H1 (cell line): ENCODE measurements at regions not wholly inside any gene's neighbourhood (a gene's known extent, or its start where the extent isn't known, plus 50 kb on each side); places are given as distances from the start of the nearest gene placed in this dataset.

ENCODE experiments used
- CTCF ChIA-PET: fragments of 300-600 bp; sonication (Branson Sonifier 250); formaldehyde crosslinking; loops from one replicate; lab custom pipeline; 2021; ENCODE audit not compliant: partially characterized antibody; lab: Charles Lee
- POLR2A ChIA-PET: fragments of 300-600 bp; sonication (Branson Sonifier 250); formaldehyde crosslinking; loops from one replicate; lab custom pipeline; 2021; ENCODE audit warnings: inconsistent platforms; ENCODE audit not compliant: partially characterized antibody; lab: Charles Lee
- DNase-seq, 2 experiments: peaks; one replicate each; pipeline versions ENCODE4 v3.0.0 to v3.0.0-alpha.2; 2010 to 2022; ENCODE audit warnings: low spot score in 2 of 2, low read depth in 1 of 2, mixed read lengths in 1 of 2
- FAIRE-seq: peaks from 2 replicates; lab custom pipeline; 2011; peaks lifted over from hg19 to GRCh38; lab: Jason Lieb, UNC
- H2AFZ ChIP-seq: 2 replicates; pipeline ENCODE4 v1.8.1; 2012; ENCODE audit warnings: low read length, inconsistent platforms
- H2AK5ac ChIP-seq: 2 replicates; pipeline ENCODE4 v1.6.1; 2013; ENCODE audit warnings: low read depth, low read length
- H2BK120ac ChIP-seq: replicated peaks from 2 replicates; pipeline ENCODE3; 2013; ENCODE audit warnings: low read depth, low read length, inconsistent platforms
- H2BK12ac ChIP-seq: 2 replicates; pipeline ENCODE4 v1.6.1; 2013; ENCODE audit warnings: low read depth, low read length
- H2BK15ac ChIP-seq: 2 replicates; pipeline ENCODE4 v1.6.1; 2013; ENCODE audit warnings: low read length
- H2BK20ac ChIP-seq: 2 replicates; pipeline ENCODE4 v1.6.1; 2013; ENCODE audit warnings: low read length
- H2BK5ac ChIP-seq: 2 replicates; pipeline ENCODE4 v1.6.1; 2013; ENCODE audit warnings: low read depth, low read length
- H3K14ac ChIP-seq: 2 replicates; pipeline ENCODE4 v1.6.1; 2013; ENCODE audit warnings: inconsistent platforms; ENCODE audit not compliant: insufficient read length
- H3K18ac ChIP-seq: 2 replicates; pipeline ENCODE4 v1.6.1; 2013; ENCODE audit warnings: low read length; ENCODE audit errors: extremely low read depth
- H3K23ac ChIP-seq: 2 replicates; pipeline ENCODE4 v1.6.1; 2013; ENCODE audit warnings: inconsistent platforms; ENCODE audit not compliant: insufficient read length
- H3K23me2 ChIP-seq: 2 replicates; pipeline ENCODE4 v1.6.1; 2013; ENCODE audit warnings: low read depth, low read length
- H3K27ac ChIP-seq: 2 replicates; pipeline ENCODE4 v1.6.1; 2011; ENCODE audit warnings: low read depth, low read length, inconsistent platforms
- H3K27me3 ChIP-seq, 4 experiments: replicated peaks in 1 of 4; 1 replicate in 1 of 4; 2 replicates in 3 of 4; pipeline versions ENCODE4 v1.6.1 to v1.8.1; 2011 to 2013; ENCODE audit warnings: low read length in 3 of 4, mild to moderate bottlenecking in 3 of 4, inconsistent platforms in 2 of 4, mixed read lengths in 2 of 4, moderate library complexity in 1 of 4; ENCODE audit not compliant: control insufficient read depth in 3 of 4, insufficient read depth in 3 of 4; ENCODE audit errors: extremely low read depth in 1 of 4
- H3K36me3 ChIP-seq, 4 experiments: 2 replicates each; pipeline versions ENCODE4 v1.6.1 to v1.8.1; 2011 to 2013; ENCODE audit warnings: mild to moderate bottlenecking in 4 of 4, low read length in 3 of 4, moderate library complexity in 2 of 4, control low read depth in 1 of 4, inconsistent platforms in 1 of 4; ENCODE audit not compliant: insufficient read depth in 4 of 4, control insufficient read depth in 2 of 4
- H3K4ac ChIP-seq: replicated peaks from 2 replicates; pipeline ENCODE3; 2013; ENCODE audit warnings: low read length, low read depth, mixed read lengths, inconsistent platforms; ENCODE audit not compliant: insufficient read length
- H3K4me1 ChIP-seq, 4 experiments: replicated peaks in 1 of 4; 1 replicate in 1 of 4; 2 replicates in 3 of 4; pipeline versions ENCODE4 v1.6.1 to v1.8.1; 2011 to 2013; ENCODE audit warnings: low read length in 3 of 4, inconsistent platforms in 2 of 4, mixed read lengths in 1 of 4; ENCODE audit not compliant: insufficient read depth in 4 of 4, control insufficient read depth in 3 of 4
- H3K4me2 ChIP-seq, 2 experiments: 2 replicates each; pipeline versions ENCODE4 v1.6.1 to v1.8.1; 2011 to 2013; ENCODE audit warnings: low read depth in 2 of 2, low read length in 2 of 2, control low read depth in 1 of 2, inconsistent platforms in 1 of 2, mild to moderate bottlenecking in 1 of 2; ENCODE audit not compliant: insufficient read depth in 1 of 2
- H3K4me3 ChIP-seq, 4 experiments: fragments of 200-600, 300-600 bp in 1 of 4; sonication (generic), shearing (Covaris generic), sonication (Bioruptor Twin) in 1 of 4; 2 replicates each; pipeline versions ENCODE4 v1.5.1 to v1.8.1; 2011 to 2016; ENCODE audit warnings: low read length in 4 of 4, low read depth in 3 of 4, control low read depth in 2 of 4, inconsistent platforms in 2 of 4, mild to moderate bottlenecking in 2 of 4, mixed read lengths in 1 of 4, moderate library complexity in 1 of 4; ENCODE audit not compliant: insufficient read depth in 2 of 4; ENCODE audit errors: extremely low read depth in 1 of 4
- H3K56ac ChIP-seq: replicated peaks from 2 replicates; pipeline ENCODE3; 2013; ENCODE audit warnings: low read depth, mild to moderate bottlenecking, mixed read lengths, low read length, inconsistent platforms; ENCODE audit not compliant: insufficient read length
- H3K79me1 ChIP-seq: 2 replicates; pipeline ENCODE4 v1.6.1; 2013; ENCODE audit warnings: low read depth, low read length, control low read depth
- H3K79me2 ChIP-seq, 2 experiments: 2 replicates each; pipeline versions ENCODE4 v1.6.1 to v1.8.1; 2012 to 2013; ENCODE audit warnings: low read length in 2 of 2, mild to moderate bottlenecking in 2 of 2, inconsistent platforms in 1 of 2; ENCODE audit not compliant: insufficient read depth in 2 of 2, control insufficient read depth in 1 of 2
- H3K9ac ChIP-seq, 4 experiments: replicated peaks in 1 of 4; 1 replicate in 1 of 4; 2 replicates in 3 of 4; pipeline versions ENCODE4 v1.6.1 to v1.8.1; 2011 to 2013; ENCODE audit warnings: low read depth in 3 of 4, low read length in 3 of 4, control low read depth in 2 of 4, mild to moderate bottlenecking in 2 of 4, moderate library complexity in 2 of 4, inconsistent platforms in 1 of 4; ENCODE audit errors: extremely low read depth in 1 of 4
- H3K9me3 ChIP-seq, 2 experiments: 2 replicates each; pipeline versions ENCODE4 v1.6.1 to v1.8.1; 2012 to 2013; ENCODE audit warnings: mild to moderate bottlenecking in 2 of 2, moderate library complexity in 2 of 2, control low read depth in 1 of 2, inconsistent platforms in 1 of 2, low read depth in 1 of 2, low read length in 1 of 2, mixed read lengths in 1 of 2; ENCODE audit not compliant: insufficient read depth in 2 of 2
- H4K20me1 ChIP-seq, 2 experiments: replicated peaks in 1 of 2; 2 replicates each; pipeline versions ENCODE3 to v1.8.1; 2011 to 2013; ENCODE audit warnings: inconsistent platforms in 2 of 2, low read length in 2 of 2, mild to moderate bottlenecking in 1 of 2; ENCODE audit not compliant: insufficient read depth in 2 of 2, control insufficient read depth in 1 of 2
- H4K5ac ChIP-seq: 2 replicates; pipeline ENCODE4 v1.6.1; 2013; ENCODE audit warnings: low read length, low read depth, mixed read lengths, inconsistent platforms; ENCODE audit not compliant: insufficient read length
- H4K8ac ChIP-seq: 2 replicates; pipeline ENCODE4 v1.8.0; 2013; ENCODE audit warnings: mild to moderate bottlenecking, moderate library complexity, low read length, inconsistent platforms; ENCODE audit not compliant: insufficient read depth; ENCODE audit errors: extremely low read depth
- H4K91ac ChIP-seq: replicated peaks from 2 replicates; pipeline ENCODE3; 2013; ENCODE audit warnings: low read length, mixed read lengths, inconsistent platforms; ENCODE audit not compliant: insufficient read length
- BCL11A ChIP-seq, 2 experiments: IDR thresholded peaks; one replicate each; pipeline ENCODE4 v1.6.1; 2011; ENCODE audit warnings: low read depth in 2 of 2, low read length in 2 of 2, mild to moderate bottlenecking in 2 of 2
- CBX8 ChIP-seq: fragments of 300-800, 300-1000 bp; sonication (generic); IDR thresholded peaks from 2 replicates; pipeline ENCODE4 v1.7.1; 2016; ENCODE audit warnings: low read depth, low read length, borderline replicate concordance
- CTBP2 ChIP-seq: IDR thresholded peaks from 2 replicates; pipeline ENCODE4 v1.7.0; 2011; ENCODE audit warnings: borderline replicate concordance, mild to moderate bottlenecking, moderate library complexity, mixed read lengths, low read length; ENCODE audit not compliant: insufficient read depth, insufficient read length
- HDAC6 ChIP-seq: IDR thresholded peaks from one replicate; pipeline ENCODE4 v1.7.1; 2012; ENCODE audit warnings: low read depth, mild to moderate bottlenecking, inconsistent platforms, low read length, moderate library complexity
- JUN ChIP-seq: IDR thresholded peaks from 2 replicates; pipeline ENCODE4 v1.6.1; 2011; ENCODE audit warnings: low read depth, mild to moderate bottlenecking, improper control_type of control experiment, low read length
- MAFK ChIP-seq: IDR thresholded peaks from 2 replicates; pipeline ENCODE4 v1.6.1; 2012; ENCODE audit warnings: low read depth, mild to moderate bottlenecking, improper control_type of control experiment, low read length
- NANOG ChIP-seq: IDR thresholded peaks from 2 replicates; pipeline ENCODE4 v1.6.1; 2011; ENCODE audit warnings: low read length, low read depth, mild to moderate bottlenecking, inconsistent platforms; ENCODE audit not compliant: insufficient read depth, poor library complexity, severe bottlenecking
- NRF1 ChIP-seq: IDR thresholded peaks from 2 replicates; pipeline ENCODE4 v1.6.1; 2011; ENCODE audit warnings: mild to moderate bottlenecking, low read depth, low read length, improper control_type of control experiment
- SIN3A ChIP-seq, 2 experiments: IDR thresholded peaks in 1 of 2; conservative IDR thresholded peaks in 1 of 2; 2 replicates each; pipeline ENCODE4 v1.6.1; 2011 to 2012; ENCODE audit warnings: low read length in 2 of 2, improper control_type of control experiment in 1 of 2, low read depth in 1 of 2, mild to moderate bottlenecking in 1 of 2
- SP1 ChIP-seq: IDR thresholded peaks from 2 replicates; pipeline ENCODE4 v1.6.1; 2011; ENCODE audit warnings: low read depth, low read length
- SRF ChIP-seq: IDR thresholded peaks from 2 replicates; pipeline ENCODE4 v1.6.1; 2011; ENCODE audit warnings: mild to moderate bottlenecking, low read depth, low read length, moderate library complexity
- WGBS, 2 experiments: shearing (Covaris generic) in 1 of 2; methylation state at CpG; one replicate each; pipeline versions ENCODE4 v1.1.6 to v1.1.7; 2013 to 2015; ENCODE audit warnings: low lambda C conversion rate in 2 of 2, mixed read lengths in 2 of 2, inconsistent platforms in 1 of 2, low coverage in 1 of 2, missing lambda C conversion rate in 1 of 2; ENCODE audit not compliant: insufficient replicate concordance in 2 of 2, insufficient coverage in 1 of 2, insufficient read length in 1 of 2; ENCODE audit errors: extremely low coverage in 1 of 2, missing lambda C conversion rate in 1 of 2; 5-methylcytosine and 5-hydroxymethylcytosine counted together

DNA sequence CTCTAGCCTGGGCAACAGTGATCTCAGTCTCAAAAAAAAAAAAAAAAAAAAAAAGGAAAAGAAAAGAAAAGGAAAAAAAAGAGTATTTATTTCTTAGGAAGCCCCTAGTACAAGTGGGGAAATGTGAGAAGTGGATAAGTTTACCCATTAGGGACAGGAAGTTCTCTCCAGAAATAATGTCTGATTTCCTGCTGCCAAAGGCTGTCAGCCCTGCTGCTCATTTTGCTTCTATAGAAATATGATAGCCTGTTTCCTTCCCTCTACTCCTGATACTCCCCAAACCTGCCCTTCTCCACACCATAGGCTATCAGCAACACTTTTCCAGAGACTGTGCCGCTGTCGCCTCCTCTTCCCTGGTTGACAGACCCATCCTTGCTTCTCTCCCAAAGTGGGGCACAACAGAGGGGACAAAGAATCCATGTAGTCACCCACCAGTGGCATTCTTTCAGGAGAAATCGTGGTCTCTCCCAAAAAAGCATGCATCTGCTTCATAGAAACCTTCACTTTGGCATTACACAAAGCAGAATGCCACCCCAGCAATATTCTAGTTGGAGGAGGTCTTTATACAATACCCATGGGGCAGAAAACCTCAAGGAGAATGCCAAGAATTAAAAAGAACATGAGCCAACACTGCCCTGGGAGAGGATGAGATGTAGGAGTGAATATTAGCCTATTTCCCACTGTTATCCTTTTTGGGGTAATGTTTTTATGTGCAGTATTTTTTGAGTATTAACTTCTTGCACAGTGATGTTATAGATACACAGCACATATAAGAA is 166.3 kb upstream of the NR5A2 start:
- H2BK120ac ChIP-seq, result no peak overlapping the region
- H3K18ac ChIP-seq, result no peak overlapping the region
- no peak overlapping the region for H3K9ac ChIP-seq
- no peak overlapping the region for H3K27ac ChIP-seq
- no peak overlapping the region for H3K4me2 ChIP-seq
- H4K8ac ChIP-seq, result no peak overlapping the region
- no peak overlapping the region for H2BK12ac ChIP-seq
- no peak overlapping the region for H3K14ac ChIP-seq
- no peak overlapping the region for H2BK15ac ChIP-seq
- no peak overlapping the region for H3K56ac ChIP-seq
- no peaks in the 10 kb centered on the region for H3K27me3 ChIP-seq
- FAIRE-seq (no peak), DNase-seq (no peak)
- ChIA-PET CTCF (no interaction called here), POLR2A (no interaction called here)
- no peak overlapping the region for H4K5ac ChIP-seq
- H3K4me3 ChIP-seq, result no peak overlapping the region
- H3K23ac ChIP-seq, result no peak overlapping the region
- no peak overlapping the region for H2BK20ac ChIP-seq
- H3K36me3 ChIP-seq, result no peaks in the 10 kb centered on the region; a peak in 1 of 8 replicates
- H4K91ac ChIP-seq, result no peak overlapping the region
- H3K4me1 ChIP-seq, result peaks cover 0 to 9% (median under 1%) of the 10 kb centered on the region in 4 experiments; a peak in 3 of 7 replicates
- no peak overlapping the region for H2BK5ac ChIP-seq
- H2AK5ac ChIP-seq, result no peak overlapping the region
- no peaks in the 10 kb centered on the region for H3K9me3 ChIP-seq
- no peaks in the 10 kb centered on the region for H3K23me2 ChIP-seq
- H3K79me1 ChIP-seq, result no peaks in the 10 kb centered on the region
- no peaks in the 10 kb centered on the region for H4K20me1 ChIP-seq
- no peak overlapping the region for H3K4ac ChIP-seq
- WGBS, 2 experiments, result 88% methylated on average over 3 of the region's 3 CpGs; no CpG with 5 or more reads in 1 of the 2 experiments
- TF ChIP-seq NANOG, result no peak
- TF ChIP-seq BCL11A (IDR thresholded peaks at IDR 0.05; ENCODE audit: low read depth in 2 of 2, low read length in 2 of 2), result no peak
- no peak for TF ChIP-seq MAFK
- TF ChIP-seq CTBP2, result no peak
- TF ChIP-seq SIN3A (conservative IDR thresholded peaks at IDR 0.05 in 1 of 2, IDR thresholded peaks at IDR 0.05 in 1 of 2; ENCODE audit: low read depth in 1 of 2, low read length in 2 of 2), result no peak
- TF ChIP-seq SP1, result no peak
- TF ChIP-seq SRF, result no peak
- no peak for TF ChIP-seq HDAC6
- TF ChIP-seq JUN, result no peak
- no peak for TF ChIP-seq CBX8
- no peak for TF ChIP-seq NRF1
- no peak overlapping the region for H2AFZ ChIP-seq
- no peaks in the 10 kb centered on the region for H3K79me2 ChIP-seq
